HG03571 (cell line): ENCODE measurements at regions not wholly inside any gene's neighbourhood (a gene's known extent, or its start where the extent isn't known, plus 50 kb on each side); places are given as distances from the start of the nearest gene placed in this dataset.
"Not testable (repeated sequence)": the region's sequence is repeated elsewhere in the genome, so short reads cannot be mapped to it uniquely, and the experiment has no call there.

Experiments used
- ATAC-seq: cut with Tn5 transposase; IDR thresholded peaks from one replicate; pipeline ENCODE4 v1.9.1; 2021; ENCODE audit not compliant: unreplicated experiment

GRCh38 chr9:41019858-41020562 lies 108.5 kb downstream of the FOXD4L6 start:
- ATAC-seq = not testable (repeated sequence)

- not testable (repeated sequence) for ATAC-seq
Observed at GRCh38 chr9:41018948-41019347, 109.5 kb downstream of the FOXD4L6 start.

GRCh38 chr9:41016699-41017098 lies 111.8 kb downstream of the FOXD4L6 start:
- ATAC-seq = not testable (repeated sequence)

GRCh38 chr9:40999952-41000700 lies 128.4 kb downstream of the FOXD4L6 start:
- not testable (repeated sequence) for ATAC-seq

GRCh38 chr9:40995490-40995889 lies 133.0 kb downstream of the FOXD4L6 start:
- ATAC-seq = not testable (repeated sequence)

- not testable (repeated sequence) for ATAC-seq
Observed at GRCh38 chr9:40993842-40994241, 134.6 kb downstream of the FOXD4L6 start.

- not testable (repeated sequence) for ATAC-seq
Observed at GRCh38 chr9:40993375-40993774, 135.1 kb downstream of the FOXD4L6 start.

- peak; percentile 35 for ATAC-seq
Observed at GRCh38 chr9:40992472-40992821, 136.0 kb downstream of the FOXD4L6 start.

- ATAC-seq = peak; percentile 100
Observed at GRCh38 chr9:40991741-40992471, 136.6 kb downstream of the FOXD4L6 start.

GRCh38 chr9:40991100-40991740 lies 137.3 kb downstream of the FOXD4L6 start:
- ATAC-seq = not testable (repeated sequence)

GRCh38 chr9:40986332-40986731 lies 142.1 kb downstream of the FOXD4L6 start:
- ATAC-seq = not testable (repeated sequence)

GRCh38 chr9:40975351-40975750 lies 153.1 kb downstream of the FOXD4L6 start:
- not testable (repeated sequence) for ATAC-seq

- not testable (repeated sequence) for ATAC-seq
Observed at GRCh38 chr9:40974912-40975311, 153.6 kb downstream of the FOXD4L6 start.

- ATAC-seq = not testable (repeated sequence)
Observed at GRCh38 chr9:40971773-40972172, 156.7 kb downstream of the FOXD4L6 start.

GRCh38 chr9:40970340-40970739 lies 158.1 kb downstream of the FOXD4L6 start:
- not testable (repeated sequence) for ATAC-seq

- ATAC-seq = not testable (repeated sequence)
Observed at GRCh38 chr9:40962461-40962860, 166.0 kb downstream of the FOXD4L6 start.

- not testable (repeated sequence) for ATAC-seq
Observed at GRCh38 chr9:40951876-40952494, 176.5 kb downstream of the FOXD4L6 start.

GRCh38 chr9:40946228-40946627 lies 182.3 kb downstream of the FOXD4L6 start:
- not testable (repeated sequence) for ATAC-seq

- not testable (repeated sequence) for ATAC-seq
Observed at GRCh38 chr9:40942730-40943129, 185.8 kb downstream of the FOXD4L6 start.

- not testable (repeated sequence) for ATAC-seq
Observed at GRCh38 chr9:40939888-40940209, 188.6 kb downstream of the FOXD4L6 start.
